CD4-positive, alpha-beta T cell treated with Interleukin-6 for 4 hours (primary cell): ENCODE measurements at regions not wholly inside any gene's neighbourhood (a gene's known extent, or its start where the extent isn't known, plus 50 kb on each side); places are given as distances from the start of the nearest gene placed in this dataset.
"Not testable (repeated sequence)": the region's sequence is repeated elsewhere in the genome, so short reads cannot be mapped to it uniquely, and the experiment has no call there.

Experiments used
- DNase-seq: peaks from one replicate; pipeline ENCODE4 v3.0.0-alpha.2; 2020; ENCODE audit warnings: mixed read lengths

DNA sequence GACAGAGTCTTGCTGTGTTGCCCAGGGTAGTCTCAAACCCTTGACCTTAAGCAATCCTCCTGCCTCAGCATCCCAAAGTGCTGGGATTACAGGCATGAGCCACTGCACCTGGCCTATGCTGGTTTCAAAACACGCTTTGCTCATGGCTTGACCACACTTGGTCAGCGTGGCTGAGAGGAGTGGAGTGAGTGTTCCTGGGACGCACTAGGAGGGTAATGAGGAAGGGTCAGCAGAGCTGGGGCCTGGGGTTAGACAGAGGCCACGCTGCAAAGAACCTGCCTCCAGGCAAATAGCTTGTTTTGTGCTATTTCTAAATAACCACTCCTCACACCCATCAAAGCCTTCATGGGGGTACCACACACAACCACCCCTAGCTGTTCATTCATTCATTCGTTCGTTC, 77.9 kb upstream of the TOX2 start:
- DNase-seq, result no peak

GRCh38 chr20:43835944-43836508, 78.6 kb upstream of the TOX2 start:
- DNase-seq, result no peak

DNA sequence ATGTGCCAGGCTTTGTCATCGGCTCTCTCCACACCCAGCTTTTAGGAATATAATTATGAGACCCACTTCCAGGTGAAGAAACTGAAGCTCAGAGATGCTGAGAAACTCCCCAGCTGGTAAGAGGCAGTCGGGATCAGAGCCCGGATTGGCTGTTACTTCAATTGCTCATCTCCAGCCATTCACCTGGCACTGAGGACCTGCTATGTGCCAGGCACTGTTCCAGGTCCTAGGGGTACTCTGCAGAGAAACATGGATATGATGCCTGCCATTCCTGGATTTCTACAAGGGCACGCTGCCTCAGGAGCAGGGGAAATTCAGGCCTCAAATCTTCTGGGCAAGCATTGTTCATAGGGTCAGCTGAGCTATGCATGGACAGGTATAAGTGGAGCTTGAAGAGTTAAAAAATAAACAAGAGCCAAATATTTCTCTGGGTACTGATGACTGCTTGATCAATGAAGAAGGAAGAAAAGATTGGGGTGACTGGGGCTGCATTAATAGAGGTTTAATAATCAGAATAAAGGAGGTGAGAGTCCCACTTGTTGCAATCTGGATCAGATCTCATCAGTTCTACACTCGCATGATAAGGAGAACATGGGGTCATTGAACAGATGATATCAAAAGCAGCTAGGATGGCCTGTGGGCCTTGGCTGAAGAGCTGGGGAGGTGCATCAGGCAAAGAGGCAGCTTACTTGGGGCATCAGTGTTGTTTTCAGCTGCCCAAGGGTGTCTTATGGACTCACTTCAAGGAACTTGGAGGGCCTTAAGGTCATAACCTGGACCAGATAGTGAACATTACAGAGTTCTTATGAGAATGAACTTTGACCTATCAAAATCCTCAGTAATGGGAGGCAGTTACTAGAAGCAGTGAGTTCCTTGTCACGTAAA, 80.9 kb upstream of the TOX2 start:
- no peak for DNase-seq

- DNase-seq, result no peak
Measured at GRCh38 chr20:43832961-43833360, 81.7 kb upstream of the TOX2 start.

DNA sequence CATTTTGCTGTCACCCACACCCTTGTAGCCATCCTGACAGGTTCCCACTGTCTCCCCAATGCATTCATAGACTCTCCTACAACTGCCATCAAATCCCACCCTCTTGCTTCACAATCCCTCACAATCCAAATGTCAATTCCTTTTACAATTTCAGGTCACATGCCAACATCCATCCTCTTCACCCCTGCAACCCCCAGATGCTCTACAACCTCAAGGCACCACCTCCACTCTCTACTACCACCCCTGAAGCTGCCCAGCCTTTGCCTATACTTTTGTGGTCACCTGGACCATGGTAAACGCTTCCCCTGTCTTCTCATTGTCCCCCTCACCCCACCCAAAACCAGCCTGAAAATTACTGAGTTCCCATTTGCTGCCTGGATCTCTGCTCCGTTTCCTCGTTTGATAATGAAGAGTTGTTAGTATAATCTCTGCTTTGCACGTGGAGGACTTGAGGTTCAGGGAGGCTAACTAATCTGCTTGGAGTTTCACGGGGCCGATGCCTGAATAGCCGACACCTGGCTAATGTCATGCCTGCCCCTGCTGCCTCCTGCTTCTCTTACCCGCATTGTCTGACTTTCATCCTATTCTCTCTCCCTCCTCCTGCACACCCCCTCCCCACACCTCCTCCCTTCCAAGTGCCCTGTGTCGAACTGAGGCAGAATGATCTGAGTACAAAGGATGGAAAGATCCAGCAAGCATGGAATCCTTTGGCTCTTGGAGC, 82.4 kb upstream of the TOX2 start:
- no peak for DNase-seq

DNA sequence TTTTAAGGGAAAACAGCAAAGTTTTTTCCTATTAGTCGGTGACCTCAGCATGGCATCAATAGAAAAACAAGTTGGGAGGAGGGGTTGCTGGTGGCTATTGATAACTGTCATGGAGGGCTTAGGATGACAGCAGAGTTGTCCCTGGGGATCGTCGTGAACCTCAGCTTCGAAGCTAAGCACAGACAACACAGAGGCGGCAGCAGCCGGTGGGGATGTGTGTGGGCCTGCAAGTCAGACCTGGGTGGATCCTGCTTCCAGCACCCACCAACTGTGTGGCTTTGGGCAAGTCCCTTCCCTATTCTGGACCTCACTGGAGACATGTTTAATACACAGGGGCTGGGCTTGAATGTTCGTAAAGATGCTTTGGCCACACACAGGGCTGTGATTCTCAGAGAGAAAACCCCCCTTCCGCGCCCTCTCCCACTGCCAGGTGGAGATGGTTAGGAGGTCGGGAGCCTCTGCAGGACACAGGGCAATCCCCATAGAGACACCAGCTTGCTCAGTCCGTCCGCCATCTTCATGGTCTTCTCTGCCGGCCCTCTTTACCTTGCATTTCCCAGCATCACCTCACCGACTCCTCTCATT, 83.1 kb upstream of the TOX2 start:
- DNase-seq, result no peak

DNA sequence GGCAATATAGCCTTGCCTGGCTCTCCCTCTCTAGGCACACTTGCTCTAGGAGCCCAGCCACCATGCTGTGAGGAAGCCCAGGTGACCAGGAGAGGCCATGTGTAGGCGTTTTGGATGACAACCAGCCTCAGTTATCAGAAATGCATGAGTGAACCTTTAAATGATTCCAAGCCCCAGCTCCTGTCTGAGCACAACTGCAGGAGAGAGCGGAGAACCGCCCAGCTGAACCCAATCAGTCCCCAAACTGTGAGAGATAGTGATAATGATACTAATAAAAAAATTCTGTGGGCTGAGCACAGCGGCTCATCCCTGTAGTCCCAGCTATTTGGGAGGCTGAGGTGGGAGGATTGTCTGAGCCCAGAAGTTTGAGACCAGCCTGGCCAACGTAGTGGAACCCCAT, 83.8 kb upstream of the TOX2 start:
- no peak for DNase-seq

- DNase-seq, result no peak
Measured at GRCh38 chr20:43829951-43830690, 84.5 kb upstream of the TOX2 start.

DNA sequence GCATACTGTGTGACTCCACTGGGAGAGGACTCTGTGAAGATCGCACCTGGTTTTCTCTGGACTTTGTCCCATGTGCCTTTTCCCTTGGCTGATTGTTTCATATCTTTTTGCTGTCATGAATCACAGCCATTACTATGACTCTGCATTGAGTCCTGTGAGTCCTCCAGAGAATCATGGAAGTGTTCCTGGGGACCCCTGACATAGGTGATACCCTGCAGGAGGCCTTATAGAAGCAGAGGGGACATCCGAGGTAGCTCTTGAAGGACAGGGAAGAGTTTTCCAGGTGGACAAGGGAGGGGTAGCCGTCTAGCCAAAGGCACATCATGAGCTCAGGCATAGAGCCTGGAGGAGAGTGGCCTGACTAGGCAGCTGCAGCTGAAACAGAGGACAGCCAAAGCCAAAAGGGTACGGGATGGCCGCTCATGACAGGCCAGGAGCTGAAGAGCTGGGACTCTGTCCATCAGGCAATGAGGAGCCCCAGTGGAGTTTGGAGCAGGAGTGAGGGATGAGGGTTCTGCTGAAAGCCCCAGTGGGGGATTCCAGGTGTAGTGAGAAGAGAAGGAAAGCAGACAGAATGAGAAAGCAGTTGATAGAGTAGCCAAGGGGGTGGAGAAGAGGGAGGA, 86.6 kb upstream of the TOX2 start:
- no peak for DNase-seq

DNA sequence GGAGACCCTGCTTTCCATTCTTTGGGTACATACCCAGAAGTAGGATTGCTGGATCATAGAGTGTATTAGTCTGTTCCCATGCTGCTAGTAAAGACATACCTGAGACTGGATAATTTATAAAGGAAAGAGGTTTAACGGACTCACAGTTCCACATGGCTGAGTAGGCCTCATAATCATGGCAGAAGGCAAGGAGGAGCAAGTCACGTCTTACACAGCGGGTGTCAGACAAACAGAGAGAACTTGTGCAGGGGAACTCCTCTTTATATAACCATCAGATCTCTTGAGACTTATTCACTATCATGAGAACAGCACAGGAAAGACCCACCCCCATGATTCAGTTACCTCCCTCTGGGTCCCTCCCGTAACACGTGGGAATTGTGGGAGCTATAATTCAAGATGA, 87.7 kb upstream of the TOX2 start:
- DNase-seq, result not testable (repeated sequence)

- no peak for DNase-seq
Measured at GRCh38 chr20:43825581-43825980, 89.1 kb upstream of the TOX2 start.

DNA sequence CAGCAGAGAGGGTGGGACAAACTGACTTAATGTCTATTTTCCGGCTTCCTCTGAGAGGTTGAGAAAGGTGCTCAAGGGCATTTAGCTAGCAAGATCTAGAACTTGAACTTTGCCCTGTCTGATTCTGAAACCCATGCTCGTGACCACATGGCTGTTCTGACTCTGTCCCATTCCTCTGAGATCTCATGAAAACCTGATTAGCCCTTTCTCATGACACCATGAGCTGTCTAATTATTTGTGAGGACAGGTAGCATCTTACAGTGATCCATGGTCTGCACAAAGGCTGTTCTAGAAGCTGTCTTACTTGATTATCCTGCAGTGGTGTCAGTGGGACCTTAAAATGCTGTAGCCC, 89.6 kb upstream of the TOX2 start:
- no peak for DNase-seq

DNA sequence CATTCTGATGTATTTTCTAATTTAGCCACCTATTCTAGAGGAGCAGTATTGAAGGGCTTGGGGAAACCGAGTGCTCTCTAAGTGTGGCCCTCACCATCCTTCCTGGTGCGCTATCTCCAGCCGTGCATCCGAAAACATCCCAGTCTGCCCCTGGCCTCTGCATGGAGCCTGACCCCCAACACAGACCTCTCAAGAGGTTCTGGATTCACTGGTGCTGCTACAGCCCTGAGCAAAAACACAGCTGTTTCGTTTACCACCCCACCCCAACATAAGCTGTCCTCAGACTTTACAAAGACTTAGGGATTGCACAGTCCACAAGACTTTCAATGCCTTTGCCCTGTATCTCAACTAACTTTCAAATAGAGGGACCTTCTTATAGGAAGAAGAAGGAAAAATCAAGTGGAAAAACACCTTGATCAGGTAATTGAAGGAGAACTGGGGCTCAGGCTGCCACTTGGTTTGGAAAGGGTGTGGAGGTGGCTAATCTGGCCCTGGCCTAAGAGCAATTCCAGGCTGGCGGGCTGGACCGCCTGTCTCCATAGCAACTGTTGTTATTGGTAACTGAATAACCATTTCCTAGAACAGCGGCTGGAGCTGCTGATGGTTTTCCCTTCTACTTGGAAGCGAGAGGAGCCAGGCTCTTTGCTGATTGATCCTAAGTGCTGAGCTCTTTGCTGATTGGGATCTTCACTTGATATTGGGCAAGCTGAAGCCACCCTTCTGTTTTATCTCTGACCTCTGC, 90.2 kb upstream of the TOX2 start:
- DNase-seq, result no peak

GRCh38 chr20:43821795-43822194, 92.9 kb upstream of the TOX2 start:
- no peak for DNase-seq

- no peak for DNase-seq
Measured at GRCh38 chr20:43820731-43821330, 93.8 kb upstream of the TOX2 start.

- no peak for DNase-seq
Measured at GRCh38 chr20:43812216-43812615, 85.4 kb upstream of the GTSF1L start.

DNA sequence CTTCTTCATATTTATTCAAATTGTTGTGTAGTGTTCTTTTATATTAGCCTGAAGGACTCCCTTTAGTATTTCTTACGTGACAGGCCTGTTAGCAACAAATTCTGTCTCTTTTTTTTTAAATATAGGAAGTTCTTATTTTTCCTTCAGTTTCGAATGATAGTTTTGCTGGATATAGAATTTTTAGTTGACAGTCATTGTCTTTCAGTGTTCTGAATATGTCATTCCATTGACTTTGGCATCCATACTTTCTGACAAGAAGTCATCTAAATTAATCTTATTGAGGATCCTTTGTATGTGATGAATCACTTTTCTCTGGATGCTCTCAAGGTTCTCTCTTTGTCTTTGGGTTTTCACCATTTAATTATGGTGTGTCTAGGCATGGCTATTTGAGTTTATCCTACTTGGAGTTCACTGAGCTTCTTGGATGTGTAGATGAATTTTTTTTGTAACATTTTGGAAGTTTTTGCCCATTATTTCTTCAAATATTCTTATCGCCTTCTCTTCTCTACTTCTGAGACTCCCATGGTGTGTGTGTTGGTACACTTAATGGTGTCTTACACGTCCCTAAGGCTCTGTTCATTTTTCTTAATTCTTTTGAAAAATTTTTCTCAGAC, 82.5 kb upstream of the GTSF1L start:
- DNase-seq, result no peak

- no peak for DNase-seq
Measured at GRCh38 chr20:43804781-43805180, 78.0 kb upstream of the GTSF1L start.

- DNase-seq, result no peak
Measured at GRCh38 chr20:43803276-43803675, 76.5 kb upstream of the GTSF1L start.

DNA sequence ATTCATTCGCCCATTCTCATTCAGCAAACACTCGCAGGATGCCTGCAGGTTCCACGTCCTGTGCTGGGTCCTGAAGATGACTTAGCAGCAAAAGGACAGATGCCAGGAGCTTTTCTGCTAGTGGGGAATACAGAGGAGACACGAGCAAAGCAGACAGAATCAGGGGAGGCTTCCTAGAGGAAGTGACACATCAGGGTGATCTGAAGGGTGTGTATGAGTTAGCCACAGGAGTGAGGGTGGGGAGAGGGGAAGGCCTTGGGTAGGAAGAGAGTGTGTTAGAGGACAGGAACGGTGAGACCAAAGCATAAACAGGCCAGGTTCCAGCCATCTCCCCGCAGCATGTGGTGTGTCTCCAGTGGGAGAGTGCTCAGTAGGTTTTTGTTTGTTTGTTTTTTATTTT, 73.4 kb upstream of the GTSF1L start:
- DNase-seq, result no peak

DNA sequence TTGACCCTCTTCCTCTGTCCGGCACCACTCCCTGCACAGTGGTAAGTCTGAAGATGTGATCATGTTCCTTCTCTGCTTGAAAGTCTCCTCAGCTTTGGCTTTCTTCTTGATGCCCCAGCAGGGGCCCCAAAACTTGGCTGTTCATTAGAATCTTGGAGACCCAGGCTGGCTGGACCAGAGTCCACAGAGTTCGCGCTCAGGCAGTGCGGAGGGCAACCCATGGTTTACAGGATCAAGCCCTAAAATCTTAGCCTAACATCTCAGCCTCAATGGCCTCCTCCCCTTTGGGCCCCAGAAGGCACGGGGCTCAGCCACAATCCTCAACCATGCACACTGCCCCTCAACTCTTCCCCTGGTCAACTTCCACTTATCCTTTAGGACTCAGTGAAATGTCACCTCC, 72.9 kb upstream of the GTSF1L start:
- no peak for DNase-seq
